AG04450 (cell line): ENCODE measurements at regions not wholly inside any gene's neighbourhood (a gene's known extent, or its start where the extent isn't known, plus 50 kb on each side); places are given as distances from the start of the nearest gene placed in this dataset.

Experiments used
- CTCF ChIA-PET: fragments of 300-600, 350-600 bp; formaldehyde crosslinking; extraction: SDS; loops from one replicate; lab custom pipeline; 2022; ENCODE audit warnings: antibody characterized with exemption, inconsistent platforms; lab: Charles Lee
- POLR2A ChIA-PET: fragments of 350-600 bp; formaldehyde crosslinking; extraction: SDS; loops from one replicate; lab custom pipeline; 2021; ENCODE audit warnings: antibody characterized with exemption, inconsistent platforms; lab: Yijun Ruan, JAX
- DNase-seq: peaks from one replicate; pipeline ENCODE4 v3.0.0-alpha.2; 2011; ENCODE audit warnings: low read depth, low spot score
- H3K27ac ChIP-seq: one replicate; pipeline ENCODE4 v1.5.1; 2012; ENCODE audit warnings: low read depth, low read length, control low read depth
- H3K27me3 ChIP-seq: one replicate; pipeline ENCODE4 v1.6.0; 2012; ENCODE audit warnings: low read length; ENCODE audit not compliant: control insufficient read depth, insufficient read depth
- H3K4me3 ChIP-seq: 2 replicates; pipeline ENCODE4 v1.5.1; 2011; ENCODE audit warnings: mild to moderate bottlenecking, low read depth, low read length, control low read depth
- H3K9me3 ChIP-seq: 2 replicates; pipeline ENCODE4 v1.5.1; 2012; ENCODE audit warnings: low read length; ENCODE audit not compliant: control insufficient read depth, insufficient read depth
- CTCF ChIP-seq: IDR thresholded peaks from 2 replicates; pipeline ENCODE4 v1.5.1; 2011; ENCODE audit warnings: low read depth, low read length, control low read depth, inconsistent platforms

- POLR2A ChIA-PET, result no interaction called here
- Histone ChIP-seq H3K27me3 (no peaks in the 10 kb centered on the region), H3K9me3 (peaks cover 29% of the 10 kb centered on the region; the same call in 1 of the 2 replicates), H3K27ac (no peak overlapping the region), H3K4me3 (no peak overlapping the region)
- DNase-seq, result no peak
- CTCF ChIA-PET, result no interaction called here
- TF ChIP-seq CTCF, result no peak
These were observed 294.4 kb upstream of the HDAC4 start for GRCh38 chr2:239695106-239695727.

GRCh38 chr2:239694487-239694886 lies 293.7 kb upstream of the HDAC4 start:
- H3K27me3 ChIP-seq, result no peaks in the 10 kb centered on the region
- POLR2A ChIA-PET, result no interaction called here
- H3K27ac ChIP-seq, result no peak overlapping the region
- no peak for TF ChIP-seq CTCF
- H3K9me3 ChIP-seq, result peaks cover 29% of the 10 kb centered on the region; the same call in 1 of the 2 replicates
- CTCF ChIA-PET, result no interaction called here
- no peak for DNase-seq
- H3K4me3 ChIP-seq, result no peak overlapping the region

GRCh38 chr2:239693761-239694415 lies 293.1 kb upstream of the HDAC4 start:
- DNase-seq, result no peak
- ChIA-PET POLR2A (no interaction called here), CTCF (no interaction called here)
- Histone ChIP-seq H3K27ac (no peak overlapping the region), H3K4me3 (no peak overlapping the region), H3K9me3 (peaks cover 29% of the 10 kb centered on the region; the same call in 1 of the 2 replicates), H3K27me3 (no peaks in the 10 kb centered on the region)
- no peak for TF ChIP-seq CTCF

GRCh38 chr2:239693330-239693729 lies 292.5 kb upstream of the HDAC4 start:
- Histone ChIP-seq H3K9me3 (peaks cover 29% of the 10 kb centered on the region; the same call in 1 of the 2 replicates), H3K27ac (no peak overlapping the region), H3K4me3 (no peak overlapping the region), H3K27me3 (no peaks in the 10 kb centered on the region)
- ChIA-PET POLR2A (no interaction called here), CTCF (no interaction called here)
- TF ChIP-seq CTCF, result no peak
- DNase-seq, result no peak

GRCh38 chr2:239692919-239693318 lies 292.1 kb upstream of the HDAC4 start:
- POLR2A ChIA-PET, result no interaction called here
- CTCF ChIA-PET, result no interaction called here
- Histone ChIP-seq H3K27me3 (no peaks in the 10 kb centered on the region), H3K4me3 (no peak overlapping the region), H3K27ac (no peak overlapping the region), H3K9me3 (peaks cover 31% of the 10 kb centered on the region; the same call in 1 of the 2 replicates)
- no peak for TF ChIP-seq CTCF
- DNase-seq, result no peak
